ACC112 (cell line): ENCODE measurements at regions not wholly inside any gene's neighbourhood (a gene's known extent, or its start where the extent isn't known, plus 50 kb on each side); places are given as distances from the start of the nearest gene placed in this dataset.

Experiments
- H2AFZ ChIP-seq: fragments of 200-600 bp; sonication (generic); one replicate; pipeline ENCODE4 v1.6.0; 2017; ENCODE audit warnings: antibody characterized with exemption, low read length; ENCODE audit not compliant: unreplicated experiment
- H3K27ac ChIP-seq: fragments of 200-600 bp; sonication (generic); 2 replicates; pipeline ENCODE4 v1.5.1; 2014; ENCODE audit warnings: low read depth, mild to moderate bottlenecking, antibody characterized with exemption, low read length, moderate library complexity
- H3K27me3 ChIP-seq: fragments of 200-600 bp; sonication (generic); 2 replicates; pipeline ENCODE4 v1.6.1; 2014; ENCODE audit warnings: mild to moderate bottlenecking, antibody characterized with exemption, low read length, moderate library complexity, mixed read lengths; ENCODE audit not compliant: insufficient read depth
- H3K36me3 ChIP-seq: fragments of 200-600 bp; sonication (generic); 2 replicates; pipeline ENCODE4 v1.6.1; 2016; ENCODE audit warnings: mild to moderate bottlenecking, antibody characterized with exemption, low read length, moderate library complexity, mixed read lengths; ENCODE audit not compliant: insufficient read depth
- H3K4me1 ChIP-seq: fragments of 200-600 bp; sonication (generic); one replicate; pipeline ENCODE4 v1.6.1; 2016; ENCODE audit warnings: low read length, mixed read lengths; ENCODE audit not compliant: insufficient read depth, unreplicated experiment, control insufficient read depth
- H3K4me3 ChIP-seq: fragments of 200-600 bp; sonication (generic); 2 replicates; pipeline ENCODE4 v1.5.1; 2014; ENCODE audit warnings: mild to moderate bottlenecking, low read depth, low read length
- H3K79me2 ChIP-seq: fragments of 200-600 bp; sonication (generic); one replicate; pipeline ENCODE4 v1.6.0; 2016; ENCODE audit warnings: low read length; ENCODE audit not compliant: control insufficient read depth, unreplicated experiment, insufficient read depth

- H2AFZ ChIP-seq: no peak overlapping the region
- no peaks in the 10 kb centered on the region for H3K79me2 ChIP-seq
- peaks cover 29% of the 10 kb centered on the region for H3K27me3 ChIP-seq
- H3K36me3 ChIP-seq: no peaks in the 10 kb centered on the region
- no peak overlapping the region for H3K4me3 ChIP-seq
- no peaks in the 10 kb centered on the region for H3K4me1 ChIP-seq
- no peak overlapping the region for H3K27ac ChIP-seq
These were observed 67.3 kb downstream of the ADRA2C start for GRCh38 chr4:3833326-3833989.

- Histone ChIP-seq H3K79me2 (no peaks in the 10 kb centered on the region), H3K27ac (no peak overlapping the region), H3K4me1 (no peaks in the 10 kb centered on the region), H2AFZ (no peak overlapping the region), H3K4me3 (no peak overlapping the region), H3K36me3 (no peaks in the 10 kb centered on the region), H3K27me3 (peaks cover 29% of the 10 kb centered on the region)
These were observed 68.0 kb downstream of the ADRA2C start for GRCh38 chr4:3834186-3834662.

- Histone ChIP-seq H3K27ac (no peak overlapping the region), H2AFZ (no peak overlapping the region), H3K4me1 (no peaks in the 10 kb centered on the region), H3K4me3 (no peak overlapping the region), H3K36me3 (no peaks in the 10 kb centered on the region), H3K79me2 (no peaks in the 10 kb centered on the region), H3K27me3 (peaks cover 31% of the 10 kb centered on the region)
These were observed 68.7 kb downstream of the ADRA2C start for GRCh38 chr4:3834663-3835521.

- Histone ChIP-seq H3K79me2 (no peaks in the 10 kb centered on the region), H3K4me3 (no peak overlapping the region), H2AFZ (no peak overlapping the region), H3K27ac (no peak overlapping the region), H3K4me1 (no peaks in the 10 kb centered on the region), H3K27me3 (peaks cover 39% of the 10 kb centered on the region), H3K36me3 (no peaks in the 10 kb centered on the region)
These were observed 69.6 kb downstream of the ADRA2C start for GRCh38 chr4:3835527-3836405.

- Histone ChIP-seq H3K4me1 (no peaks in the 10 kb centered on the region), H3K4me3 (no peak overlapping the region), H3K36me3 (no peaks in the 10 kb centered on the region), H3K27me3 (peaks cover 46% of the 10 kb centered on the region), H2AFZ (no peak overlapping the region), H3K27ac (no peak overlapping the region), H3K79me2 (no peaks in the 10 kb centered on the region)
These were observed 70.2 kb downstream of the ADRA2C start for GRCh38 chr4:3836406-3836755.

- no peak overlapping the region for H3K27ac ChIP-seq
- H3K4me1 ChIP-seq: no peaks in the 10 kb centered on the region
- H3K27me3 ChIP-seq: peaks cover 52% of the 10 kb centered on the region
- no peak overlapping the region for H3K4me3 ChIP-seq
- no peak overlapping the region for H2AFZ ChIP-seq
- H3K79me2 ChIP-seq: no peaks in the 10 kb centered on the region
- H3K36me3 ChIP-seq: no peaks in the 10 kb centered on the region
These were observed 70.8 kb downstream of the ADRA2C start for GRCh38 chr4:3836756-3837601.

- Histone ChIP-seq H3K79me2 (no peaks in the 10 kb centered on the region), H3K4me3 (no peak overlapping the region), H3K36me3 (no peaks in the 10 kb centered on the region), H3K27me3 (peaks cover 64% of the 10 kb centered on the region), H3K4me1 (no peaks in the 10 kb centered on the region), H3K27ac (no peak overlapping the region), H2AFZ (no peak overlapping the region)
These were observed 72.5 kb downstream of the ADRA2C start for GRCh38 chr4:3838437-3839380.

- no peaks in the 10 kb centered on the region for H3K4me1 ChIP-seq
- no peaks in the 10 kb centered on the region for H3K36me3 ChIP-seq
- no peak overlapping the region for H3K4me3 ChIP-seq
- H3K27ac ChIP-seq: no peak overlapping the region
- no peak overlapping the region for H2AFZ ChIP-seq
- peaks cover 58% of the 10 kb centered on the region for H3K27me3 ChIP-seq
- no peaks in the 10 kb centered on the region for H3K79me2 ChIP-seq
These were observed 79.0 kb downstream of the ADRA2C start for GRCh38 chr4:3845094-3845743.
